IPS-NIHi11 (cell line): ENCODE measurements at regions not wholly inside any gene's neighbourhood (a gene's known extent, or its start where the extent isn't known, plus 50 kb on each side); places are given as distances from the start of the nearest gene placed in this dataset.
"Not testable (repeated sequence)": the region's sequence is repeated elsewhere in the genome, so short reads cannot be mapped to it uniquely, and the experiment has no call there.

Experiments used
- DNase-seq: peaks from one replicate; pipeline ENCODE4 v3.0.0; 2012; ENCODE audit warnings: mixed read lengths, low spot score

DNA sequence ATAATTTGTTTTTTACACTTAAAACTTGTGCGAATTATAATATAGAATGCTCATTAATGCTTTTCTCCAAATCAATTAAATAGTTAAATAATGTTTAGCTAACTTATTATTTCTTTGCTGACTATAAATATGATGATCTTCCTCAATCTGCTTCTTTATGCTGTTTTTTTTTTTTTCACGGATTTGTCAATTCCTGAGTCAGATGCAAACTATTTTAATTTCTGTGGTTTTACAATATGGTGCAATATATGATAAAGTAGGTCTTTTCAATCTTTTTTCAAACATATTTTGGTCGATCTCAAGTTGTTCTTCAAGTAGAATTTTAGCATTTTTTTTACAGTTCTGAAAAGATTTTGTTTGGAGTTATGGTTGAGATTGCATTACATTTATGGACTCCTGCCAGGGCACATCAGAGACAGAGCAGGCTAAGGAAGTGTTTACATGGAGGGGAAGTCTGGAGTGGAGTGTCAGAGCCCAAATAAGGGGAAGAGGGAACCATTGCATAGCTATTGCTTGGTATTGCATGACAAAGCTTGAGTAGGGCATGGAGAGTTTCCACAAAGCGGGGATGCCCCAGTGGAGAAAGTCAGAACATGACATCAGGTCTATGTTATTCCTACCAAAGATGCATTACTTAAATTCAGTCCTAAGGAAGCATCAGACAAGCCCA is 204.4 kb downstream of the OTUD1 start:
- DNase-seq: peak; percentile 14

DNA sequence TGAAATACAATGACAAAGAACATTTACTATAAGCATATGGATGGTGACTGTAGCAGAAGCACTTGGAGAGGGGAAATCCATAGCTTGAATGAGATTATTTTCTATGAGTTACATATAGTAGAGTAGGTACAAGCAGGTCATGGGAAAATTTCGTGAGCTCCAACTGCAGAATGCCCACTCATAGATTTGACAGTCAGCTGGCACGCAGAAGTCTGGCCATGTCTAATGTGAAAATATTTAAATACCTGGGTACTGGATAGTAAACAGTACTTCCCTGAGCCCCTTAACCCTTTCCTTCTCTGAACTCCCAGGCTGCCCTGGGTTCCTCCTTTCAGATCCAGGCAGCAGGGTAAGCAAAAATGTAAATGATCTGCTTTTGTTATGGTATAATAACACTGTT is 209.7 kb downstream of the OTUD1 start:
- no peak for DNase-seq

DNA sequence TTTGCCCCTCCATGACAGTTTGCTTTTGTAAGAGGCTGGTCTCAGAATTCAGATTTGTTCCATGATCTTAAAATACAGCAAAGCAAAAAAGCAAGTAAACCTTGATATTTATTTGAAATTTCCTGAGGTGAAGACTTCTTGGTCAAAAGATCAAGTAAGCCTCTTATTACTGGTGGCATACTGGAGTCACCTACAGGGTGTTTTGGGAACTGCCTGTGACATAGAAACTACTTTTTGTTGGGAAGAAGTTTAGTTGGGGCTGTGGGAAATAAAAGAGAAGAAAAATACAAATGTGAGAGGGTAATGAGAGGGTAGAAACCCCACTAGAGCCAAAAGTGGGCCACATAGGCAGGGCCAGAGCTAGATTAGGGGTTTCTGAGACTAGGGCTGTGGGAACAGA is 217.9 kb downstream of the OTUD1 start:
- peak; percentile 27 for DNase-seq

DNA sequence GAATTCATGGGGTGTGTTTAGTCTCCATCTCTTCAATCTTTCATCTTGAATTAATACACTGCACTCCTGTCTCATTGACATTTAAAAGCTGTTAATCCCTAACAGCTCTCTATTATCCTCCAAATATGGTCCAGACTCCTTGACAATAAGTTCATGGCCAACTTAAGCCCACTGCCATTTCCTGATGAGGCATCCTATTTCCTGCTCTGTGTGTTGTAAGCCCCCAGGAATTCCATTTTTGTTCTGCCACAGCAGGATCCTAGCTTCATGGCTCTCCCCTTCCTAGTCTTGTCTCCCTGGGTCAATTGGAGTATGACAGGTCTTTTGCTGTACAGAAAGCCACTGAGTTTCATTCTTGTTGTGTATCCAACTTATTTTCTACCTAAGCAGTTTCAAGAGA is 218.8 kb downstream of the OTUD1 start:
- DNase-seq: no peak

DNA sequence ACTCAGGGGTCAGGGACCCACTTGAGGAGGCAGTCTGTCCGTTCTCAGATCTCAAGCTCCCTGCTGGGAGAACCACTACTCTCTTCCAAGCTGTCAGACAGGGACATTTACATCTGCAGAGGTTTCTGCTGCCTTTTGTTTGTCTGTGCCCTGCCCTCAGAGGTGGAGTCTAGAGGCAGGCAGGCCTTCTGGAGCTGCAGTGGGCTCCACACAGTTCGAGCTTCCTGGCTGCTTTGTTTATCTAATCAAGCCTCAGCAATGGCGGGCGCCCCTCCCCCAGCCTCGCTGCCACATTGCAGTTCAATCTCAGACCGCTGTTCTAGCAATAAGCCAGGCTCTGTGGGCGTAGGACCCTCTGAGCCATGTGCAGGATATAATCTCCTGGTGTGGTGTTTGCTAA is 233.0 kb downstream of the OTUD1 start:
- not testable (repeated sequence) for DNase-seq

DNA sequence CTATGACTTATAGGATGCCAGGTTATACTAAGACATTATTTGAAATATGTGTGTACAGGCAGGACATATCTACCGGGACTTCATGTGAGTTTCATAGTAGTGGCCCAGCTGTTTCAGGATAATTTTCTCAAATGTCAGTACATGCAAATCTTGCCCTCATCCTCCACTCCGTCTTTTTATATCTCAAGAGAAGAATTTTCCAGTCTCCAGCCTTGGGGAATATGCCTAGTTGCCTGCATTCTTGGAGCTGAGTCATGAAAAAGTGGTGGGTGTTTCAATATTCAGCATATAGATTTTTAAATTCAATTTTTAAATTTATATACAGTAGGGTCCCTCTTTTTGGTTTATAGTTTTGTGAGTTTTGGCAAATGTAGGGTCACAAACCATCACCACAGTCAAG is 236.7 kb downstream of the OTUD1 start:
- DNase-seq: no peak

DNA sequence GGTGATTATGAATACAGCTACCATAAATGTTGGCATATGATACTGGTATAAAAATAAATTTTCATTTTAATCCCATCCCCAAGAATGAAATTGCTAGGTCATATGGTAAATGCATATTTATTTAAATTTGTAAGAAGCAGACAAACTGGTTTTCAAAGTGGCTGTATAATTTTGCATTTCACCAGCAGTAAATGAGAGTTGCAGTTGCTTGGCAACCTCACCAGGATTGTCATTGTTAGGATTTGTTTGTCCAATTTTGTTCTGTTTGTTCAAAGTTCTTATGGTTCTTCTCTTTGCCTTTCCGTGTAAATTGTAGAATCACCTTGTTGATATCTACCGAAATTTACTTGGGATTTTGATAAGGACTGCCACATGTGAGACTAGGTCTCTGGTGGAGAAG is 237.4 kb downstream of the OTUD1 start:
- DNase-seq: no peak

DNA sequence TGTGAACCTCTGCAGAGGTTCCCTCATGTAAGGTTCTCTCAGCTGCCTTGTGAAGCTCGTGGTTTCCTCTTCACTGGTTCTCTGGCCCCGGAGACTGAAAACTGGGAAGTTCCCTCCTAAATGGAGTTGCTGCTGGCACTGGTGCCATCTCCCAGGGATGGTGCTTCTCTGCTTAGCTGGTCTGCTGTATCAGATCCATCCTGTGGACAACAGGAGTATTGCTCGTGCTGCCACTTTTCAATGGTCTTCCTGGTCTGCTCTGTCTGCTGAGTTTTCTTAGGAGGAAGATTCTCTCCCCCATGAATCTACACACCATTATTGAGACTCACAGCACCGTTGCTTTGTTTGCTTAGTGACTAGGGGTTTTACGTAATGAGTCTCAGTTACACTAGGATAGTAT is 247.8 kb downstream of the OTUD1 start:
- no peak for DNase-seq

DNA sequence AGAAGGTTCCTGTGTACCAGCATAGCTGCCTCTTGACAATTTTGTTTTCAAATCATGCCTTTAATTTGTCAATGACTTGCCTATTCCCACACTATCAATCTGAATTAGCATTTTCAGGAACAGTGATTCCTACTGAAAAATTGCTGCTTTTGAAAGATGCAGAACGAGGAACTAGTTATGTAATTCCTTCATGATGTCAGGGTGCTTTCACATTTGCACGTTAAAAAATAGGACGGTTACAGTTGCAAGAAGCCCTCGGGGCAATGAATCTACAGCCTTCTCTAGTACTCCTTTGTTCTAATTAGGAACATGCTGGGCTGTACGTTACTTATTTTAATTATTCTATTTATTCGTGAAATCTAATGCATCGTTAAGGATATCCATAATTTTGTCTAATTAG is 253.9 kb downstream of the OTUD1 start:
- DNase-seq: no peak

DNA sequence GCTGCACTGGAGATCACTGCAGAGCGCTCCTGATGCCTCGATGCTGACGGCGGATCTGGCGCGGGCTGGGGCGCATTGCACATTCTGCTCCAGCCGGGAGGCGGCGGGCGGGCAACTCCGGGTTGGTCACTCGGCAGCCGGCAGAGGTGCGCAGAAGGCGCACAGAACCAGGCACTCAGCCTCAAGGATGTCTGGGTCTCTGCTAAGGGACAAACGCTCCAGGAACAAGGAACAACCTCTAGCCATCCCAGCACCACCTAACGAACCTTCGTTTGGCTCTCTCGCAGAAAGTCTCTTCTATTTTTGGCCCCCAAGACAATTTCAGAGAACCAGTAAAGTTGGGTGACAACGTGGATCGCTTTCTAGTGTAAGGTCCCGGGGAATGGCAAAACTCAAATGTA is 254.6 kb downstream of the OTUD1 start:
- DNase-seq: peak; percentile 68

DNA sequence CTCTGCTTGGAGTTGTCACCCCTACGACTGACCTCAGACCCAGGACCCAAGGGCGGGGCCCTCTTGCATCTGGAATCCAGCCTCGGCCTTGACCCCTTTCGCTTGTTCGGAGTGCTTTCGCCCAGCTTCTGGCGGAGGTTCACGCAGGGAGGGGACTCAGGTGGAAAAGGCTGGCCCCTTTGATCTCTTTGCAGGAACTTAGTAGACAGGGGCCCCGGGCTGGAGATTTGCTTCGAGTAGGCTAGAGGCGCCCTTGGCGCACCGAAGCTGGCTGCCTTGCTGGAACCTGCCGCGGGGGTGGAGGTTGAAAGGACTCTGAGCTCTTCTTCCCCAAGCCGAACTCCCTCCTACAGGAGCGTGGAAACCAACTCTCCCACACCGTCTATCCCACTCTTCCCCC is 255.1 kb downstream of the OTUD1 start:
- peak; percentile 17 for DNase-seq

DNA sequence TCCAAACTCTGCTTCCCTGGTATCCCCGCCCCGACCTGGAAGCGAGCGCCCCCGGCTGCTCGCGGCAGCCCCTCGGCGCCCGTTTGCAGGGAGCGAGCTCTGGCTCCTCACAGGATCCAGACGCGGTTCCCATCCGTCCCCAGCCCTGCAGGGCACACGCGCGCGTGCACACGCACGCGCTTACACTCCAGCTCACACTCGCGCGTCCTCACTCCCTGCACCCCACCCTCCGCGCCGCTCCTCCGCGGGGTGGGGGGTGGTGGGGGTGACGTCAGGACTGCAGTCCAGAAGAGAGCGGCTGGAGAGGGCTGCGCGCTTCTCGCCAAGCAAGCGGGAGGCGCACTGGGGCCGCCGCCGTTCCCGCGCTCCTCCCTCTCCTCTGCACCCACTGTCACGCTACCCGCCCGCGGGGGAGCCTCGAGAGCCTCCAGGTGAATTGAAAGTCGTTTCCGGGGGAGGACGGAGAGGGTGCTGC is 255.6 kb downstream of the OTUD1 start:
- peak; percentile 53 for DNase-seq

DNA sequence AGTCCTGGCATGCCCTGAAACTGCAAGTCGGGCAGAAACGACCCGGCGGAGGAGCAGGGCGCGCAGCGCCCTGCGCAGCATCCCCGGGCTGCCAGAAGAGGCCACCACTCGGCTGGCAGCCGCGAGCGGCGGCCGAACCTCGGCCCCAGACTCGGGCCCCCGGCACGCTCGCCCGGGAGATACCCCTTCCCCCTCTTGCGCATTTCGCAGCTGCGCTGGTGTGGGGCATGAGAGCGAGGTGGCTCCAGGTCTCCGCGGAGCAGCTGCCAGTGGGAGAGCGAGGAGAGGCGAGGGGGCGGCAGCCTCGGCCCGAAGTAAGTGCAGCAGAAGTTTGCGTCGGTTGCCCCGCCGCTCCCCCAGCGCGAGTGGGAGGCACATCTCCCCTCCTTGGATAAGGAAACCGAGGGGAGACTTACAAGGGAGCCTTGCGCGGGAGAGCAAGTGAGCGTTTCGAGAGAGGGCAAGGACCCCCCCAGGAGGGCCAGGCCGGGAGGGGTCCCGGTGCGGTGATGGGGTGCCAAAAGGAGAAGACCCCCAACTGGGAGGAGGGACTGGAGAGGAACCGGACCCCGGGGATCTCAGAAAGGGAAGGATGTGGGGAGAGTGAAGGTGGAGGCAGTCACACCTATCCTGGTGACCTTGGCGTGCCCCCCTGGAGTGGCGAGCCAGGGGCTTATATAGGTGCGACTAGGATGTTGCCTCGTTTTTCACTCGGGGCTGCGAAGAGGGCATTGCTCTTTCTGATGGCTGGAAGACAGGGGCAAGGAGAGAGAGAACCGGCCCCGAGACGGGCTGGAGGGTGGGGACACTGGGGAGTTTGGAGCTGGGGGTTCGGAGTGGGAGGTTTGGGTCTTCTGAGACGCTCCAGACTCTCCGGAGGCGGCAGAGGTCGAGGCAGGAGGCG is 256.3 kb downstream of the OTUD1 start:
- peak; percentile 66 for DNase-seq

DNA sequence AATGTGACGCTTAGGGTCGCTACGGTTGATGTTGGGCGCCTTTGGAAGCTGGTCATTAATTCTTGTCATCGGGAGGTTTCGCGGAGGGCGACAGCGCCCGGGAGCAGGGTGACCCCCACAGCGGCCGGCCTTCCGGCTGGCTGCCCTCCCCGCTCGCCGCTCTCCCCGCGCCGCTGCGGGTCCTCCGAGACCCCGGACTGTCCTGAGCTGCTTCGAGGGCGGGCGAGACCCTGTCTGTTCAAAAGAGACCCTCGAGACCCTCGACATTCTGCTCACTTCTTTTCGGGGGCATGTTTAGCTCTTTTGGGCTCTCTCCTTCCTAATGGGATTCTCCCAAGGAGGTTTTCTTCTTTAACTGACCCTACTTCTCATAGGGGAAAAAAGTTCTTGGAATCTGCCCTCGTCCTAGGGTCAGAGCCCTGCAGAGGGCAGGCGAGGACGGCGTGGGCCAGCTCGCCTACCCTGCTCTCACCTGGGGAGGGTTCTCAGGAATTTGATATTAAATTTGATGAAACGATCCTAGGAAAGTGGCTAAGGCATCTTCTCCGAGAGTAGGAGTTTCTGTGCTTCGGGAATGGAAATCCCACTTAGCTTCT is 257.0 kb downstream of the OTUD1 start:
- peak; percentile 18 for DNase-seq

DNA sequence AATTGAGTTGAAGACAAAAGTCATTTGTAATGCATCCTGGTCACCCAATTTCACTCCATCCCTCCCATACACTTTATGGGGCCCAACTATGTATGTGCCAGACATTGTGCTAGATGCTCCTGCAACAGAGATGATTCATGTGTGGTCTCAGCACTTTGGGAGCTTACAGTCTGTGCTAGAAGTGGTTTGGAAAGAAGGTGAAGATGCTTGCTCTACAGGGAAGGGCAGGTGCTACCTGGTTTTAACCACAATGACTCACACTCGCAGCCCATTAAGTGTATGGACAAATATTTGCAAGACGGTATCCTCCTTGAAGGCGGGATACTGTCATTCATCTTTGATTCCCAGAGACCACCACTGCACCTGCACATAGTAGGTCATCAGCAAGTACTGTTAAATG is 257.6 kb downstream of the OTUD1 start:
- DNase-seq: no peak

DNA sequence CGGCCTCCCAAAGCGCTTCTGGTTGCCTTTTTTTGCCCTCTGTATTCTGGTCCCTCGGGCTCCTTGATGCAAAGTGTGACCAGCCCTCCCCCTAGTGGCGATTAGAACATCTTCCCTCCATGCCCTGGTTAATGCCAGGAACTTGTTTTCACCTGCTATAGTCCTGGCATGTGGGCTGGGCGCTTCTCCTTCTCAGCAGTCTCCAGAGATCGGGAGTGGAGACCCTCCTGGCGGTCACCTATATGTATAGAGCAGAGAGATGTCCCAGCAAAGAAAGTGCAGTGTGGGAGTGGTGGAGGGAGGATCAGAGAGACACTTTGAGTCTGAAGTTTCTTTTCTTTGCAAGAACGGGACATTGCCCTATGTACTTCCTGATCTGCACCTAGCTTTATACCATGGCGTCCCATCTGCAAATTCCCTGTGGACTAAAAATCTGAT is 264.1 kb downstream of the OTUD1 start:
- peak; percentile 70 for DNase-seq

DNA sequence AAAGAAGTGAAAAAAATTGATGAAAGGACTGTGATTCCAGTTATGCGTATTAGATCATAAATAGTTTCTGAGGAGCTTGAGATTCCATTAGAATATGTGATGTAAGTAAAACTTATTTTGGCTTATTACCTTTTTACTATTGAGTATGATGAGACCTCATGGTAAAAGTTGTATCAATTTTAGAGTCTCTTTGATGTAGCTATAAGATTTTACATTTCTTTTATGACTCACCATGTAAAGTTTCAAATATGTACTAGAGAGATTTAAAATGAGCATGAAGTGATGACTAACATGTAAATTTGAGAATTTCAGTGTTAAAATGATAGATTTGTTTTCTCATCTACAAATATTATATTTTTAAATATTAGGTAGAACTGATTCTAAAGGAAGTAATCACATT is 276.5 kb downstream of the OTUD1 start:
- no peak for DNase-seq

DNA sequence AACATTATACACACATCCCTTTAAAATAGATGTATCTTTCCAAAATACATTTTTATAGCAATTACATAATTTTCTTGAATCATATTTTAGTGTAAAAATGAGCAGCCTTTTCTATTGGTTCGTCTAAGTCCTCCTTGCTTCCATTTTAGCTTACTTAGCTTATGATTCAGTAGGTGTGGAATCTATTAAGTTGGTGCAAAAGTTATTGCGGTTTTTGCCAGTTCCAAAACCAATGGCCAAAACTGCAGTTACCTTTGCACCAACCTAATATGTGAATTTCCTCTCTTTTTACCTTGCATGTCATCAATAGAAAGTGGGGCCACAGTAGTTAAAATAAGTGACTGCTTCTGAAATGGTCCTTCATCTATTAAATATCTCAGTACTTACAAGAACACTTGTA is 279.0 kb downstream of the OTUD1 start:
- DNase-seq: no peak

DNA sequence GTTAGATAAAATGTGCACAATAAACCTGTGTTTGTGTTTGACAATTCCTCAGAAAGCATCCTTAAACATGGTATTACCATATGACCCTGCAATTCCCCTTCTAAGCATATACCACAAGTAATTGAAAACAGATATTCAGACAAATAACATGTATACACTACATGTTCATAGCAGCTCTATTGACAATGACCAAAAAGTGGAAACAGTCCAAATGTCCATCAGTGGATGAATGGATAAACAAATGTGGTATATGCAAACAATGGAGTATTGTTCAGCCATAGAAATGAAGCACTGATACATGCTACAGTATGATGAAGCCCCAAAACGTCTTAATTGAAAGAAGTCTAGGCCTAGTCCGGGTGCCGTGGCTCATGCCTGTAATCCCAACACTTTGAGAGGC is 280.1 kb downstream of the OTUD1 start:
- DNase-seq: no peak

DNA sequence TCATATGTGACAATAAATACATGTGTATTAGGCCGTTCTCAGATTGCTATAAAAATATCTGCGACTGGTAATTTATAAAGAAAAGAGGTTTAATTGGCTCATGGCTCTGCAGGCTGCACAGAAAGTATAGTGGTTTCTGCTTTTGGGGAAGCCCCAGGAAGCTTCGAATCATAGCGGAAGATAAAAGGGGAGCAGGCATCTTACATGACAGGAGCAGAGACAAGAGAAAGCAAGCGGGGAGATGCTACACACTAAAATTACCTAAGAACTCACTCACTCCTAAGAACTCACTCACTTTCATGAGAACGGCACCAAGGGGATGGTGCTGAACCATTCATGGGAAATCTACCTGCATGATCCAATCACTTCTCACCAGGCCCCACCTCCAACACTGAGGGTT is 284.9 kb downstream of the OTUD1 start:
- DNase-seq: no peak

DNA sequence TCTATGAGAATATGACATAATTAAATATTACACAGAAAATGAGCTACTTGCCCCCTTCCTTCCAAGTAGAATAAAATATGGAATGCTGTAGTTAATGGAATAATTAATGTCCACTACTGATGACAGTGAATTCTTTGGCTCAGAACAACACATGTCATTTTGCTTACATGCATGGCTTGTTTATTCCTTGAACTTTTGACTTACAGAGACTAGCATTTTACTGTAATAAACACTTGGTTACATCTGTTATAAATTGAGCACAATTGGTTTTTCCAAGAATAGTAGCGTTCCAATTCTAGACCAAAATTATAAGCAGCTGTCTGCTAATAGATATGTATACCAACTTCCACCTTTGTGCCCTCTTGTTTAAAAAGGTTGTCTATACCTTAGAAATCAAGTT is 286.7 kb downstream of the OTUD1 start:
- DNase-seq: no peak

DNA sequence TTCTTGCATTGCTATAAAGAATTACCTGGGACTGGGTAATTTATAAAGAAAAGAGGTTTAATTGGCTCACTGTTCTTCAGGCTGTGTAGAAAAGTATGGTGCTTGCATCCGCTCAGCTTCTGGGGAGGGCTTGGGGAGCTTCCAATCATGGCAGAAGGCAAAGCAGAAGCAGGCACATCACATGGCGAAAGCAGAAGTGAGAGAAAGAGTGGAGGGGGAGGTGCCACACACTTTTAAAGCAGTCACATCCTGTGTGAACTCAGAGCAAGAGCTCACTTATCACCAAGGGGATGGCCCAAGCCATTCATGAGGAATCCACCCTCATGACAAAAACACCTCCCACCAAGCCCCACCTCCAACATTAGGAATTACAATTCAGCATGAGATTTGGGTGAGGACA is 303.5 kb downstream of the OTUD1 start:
- DNase-seq: no peak

DNA sequence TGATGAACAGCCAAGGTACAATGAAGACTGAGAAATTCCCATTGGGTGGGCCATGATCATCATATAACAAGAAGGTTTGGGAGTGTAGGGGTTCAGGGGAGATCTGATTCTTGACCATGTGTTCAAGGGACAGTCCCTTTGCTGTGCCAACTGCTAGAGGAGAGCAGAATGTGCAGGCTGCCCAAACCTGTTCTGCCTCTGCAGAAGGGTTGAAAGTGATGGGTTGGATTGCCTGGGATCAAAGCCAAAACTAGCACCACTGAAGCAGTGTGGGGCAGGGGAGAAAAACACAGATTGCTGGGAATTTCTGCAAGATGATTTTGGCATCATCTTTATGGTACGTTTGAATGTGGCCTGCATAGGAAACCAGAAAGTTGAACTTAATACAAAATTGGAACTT is 303.9 kb downstream of the OTUD1 start:
- DNase-seq: no peak
